ENCODE measurements at regions not wholly inside any gene's neighbourhood (a gene's known extent, or its start where the extent isn't known, plus 50 kb on each side); places are given as distances from the start of the nearest gene placed in this dataset.

- peak; percentile 45 for DNase-seq (ENCODE audit: low read depth)
Observed at GRCh38 chr9:81183761-81184160, 505.6 kb downstream of the TLE1 start.

GRCh38 chr9:81182431-81182830 is 506.9 kb downstream of the TLE1 start:
- peak; percentile 54 for DNase-seq (ENCODE audit: low read depth)

- peak; percentile 17 for DNase-seq (ENCODE audit: low read depth)
Observed at GRCh38 chr9:81174023-81174422, 515.3 kb downstream of the TLE1 start.

GRCh38 chr9:81171689-81172088 is 517.7 kb downstream of the TLE1 start:
- DNase-seq (ENCODE audit: low read depth) = no peak

GRCh38 chr9:81162361-81162760 is 527.0 kb downstream of the TLE1 start:
- DNase-seq (ENCODE audit: low read depth) = no peak

GRCh38 chr9:81156381-81156780 is 533.0 kb downstream of the TLE1 start:
- DNase-seq (ENCODE audit: low read depth) = no peak

- no peak for DNase-seq (ENCODE audit: low read depth)
Observed at GRCh38 chr9:81150016-81150625, 539.2 kb downstream of the TLE1 start.

- peak; percentile 80 for DNase-seq (ENCODE audit: low read depth)
Observed at GRCh38 chr9:81146684-81147337, 542.5 kb downstream of the TLE1 start.

GRCh38 chr9:81146241-81146640 is 543.1 kb downstream of the TLE1 start:
- no peak for DNase-seq (ENCODE audit: low read depth)

GRCh38 chr9:81145331-81145963 is 543.9 kb downstream of the TLE1 start:
- DNase-seq (ENCODE audit: low read depth) = no peak

GRCh38 chr9:81141961-81142360 is 547.4 kb downstream of the TLE1 start:
- DNase-seq (ENCODE audit: low read depth) = no peak

GRCh38 chr9:81137976-81138568 is 551.3 kb downstream of the TLE1 start:
- DNase-seq (ENCODE audit: low read depth) = no peak

- DNase-seq (ENCODE audit: low read depth) = no peak
Observed at GRCh38 chr9:81132796-81133195, 556.6 kb downstream of the TLE1 start.

GRCh38 chr9:81132318-81132717 is 557.0 kb downstream of the TLE1 start:
- peak; percentile 34 for DNase-seq (ENCODE audit: low read depth)

GRCh38 chr9:81128701-81129100 is 560.6 kb downstream of the TLE1 start:
- no peak for DNase-seq (ENCODE audit: low read depth)

- DNase-seq (ENCODE audit: low read depth) = peak; percentile 83
Observed at GRCh38 chr9:81125446-81126092, 563.8 kb downstream of the TLE1 start.

- no peak for DNase-seq (ENCODE audit: low read depth)
Observed at GRCh38 chr9:81123526-81123925, 565.8 kb downstream of the TLE1 start.

GRCh38 chr9:81122749-81123148 is 566.6 kb downstream of the TLE1 start:
- no peak for DNase-seq (ENCODE audit: low read depth)

GRCh38 chr9:81119591-81119990 is 569.8 kb downstream of the TLE1 start:
- no peak for DNase-seq (ENCODE audit: low read depth)

- DNase-seq (ENCODE audit: low read depth) = no peak
Observed at GRCh38 chr9:81118416-81118815, 570.9 kb downstream of the TLE1 start.

GRCh38 chr9:81116340-81117137 is 572.8 kb downstream of the TLE1 start:
- no peak for DNase-seq (ENCODE audit: low read depth)
